H9 (cell line): ENCODE measurements at regions not wholly inside any gene's neighbourhood (a gene's known extent, or its start where the extent isn't known, plus 50 kb on each side); places are given as distances from the start of the nearest gene placed in this dataset.

Source experiments
- DNase-seq: peaks from one replicate; pipeline ENCODE4 v3.0.0-alpha.2; 2017
- H2AFZ ChIP-seq: one replicate; pipeline ENCODE4 v1.6.1; 2013; ENCODE audit warnings: mild to moderate bottlenecking, low read length, control low read depth, moderate library complexity
- H2AK5ac ChIP-seq: 2 replicates; pipeline ENCODE4 v1.6.1; 2013; ENCODE audit warnings: low read length, control low read depth, mixed read lengths; ENCODE audit not compliant: insufficient read length
- H2BK120ac ChIP-seq: one replicate; pipeline ENCODE4 v1.6.1; 2013; ENCODE audit warnings: low read depth, mild to moderate bottlenecking, low read length, control low read depth, inconsistent platforms; ENCODE audit not compliant: poor library complexity, severe bottlenecking
- H2BK12ac ChIP-seq: 2 replicates; pipeline ENCODE4 v1.6.1; 2013; ENCODE audit warnings: low read length, control low read depth, mixed read lengths, low read depth; ENCODE audit not compliant: insufficient read length
- H2BK15ac ChIP-seq: 2 replicates; pipeline ENCODE4 v1.6.1; 2013; ENCODE audit warnings: low read depth, low read length, control low read depth
- H2BK20ac ChIP-seq: one replicate; pipeline ENCODE4 v1.6.1; 2013; ENCODE audit warnings: low read depth, mild to moderate bottlenecking, low read length, control low read depth, inconsistent platforms; ENCODE audit not compliant: poor library complexity, severe bottlenecking
- H2BK5ac ChIP-seq: 2 replicates; pipeline ENCODE4 v1.6.1; 2013; ENCODE audit warnings: low read length, control low read depth, mixed read lengths; ENCODE audit not compliant: insufficient read length
- H3K14ac ChIP-seq: 2 replicates; pipeline ENCODE4 v1.6.1; 2013; ENCODE audit warnings: low read length, control low read depth; ENCODE audit not compliant: insufficient read depth
- H3K18ac ChIP-seq: 2 replicates; pipeline ENCODE4 v1.6.1; 2013; ENCODE audit warnings: low read depth, mild to moderate bottlenecking, mixed read lengths, low read length, control low read depth; ENCODE audit not compliant: insufficient read length
- H3K23ac ChIP-seq: 2 replicates; pipeline ENCODE4 v1.6.1; 2013; ENCODE audit warnings: low read length, control low read depth, mixed read lengths, low read depth; ENCODE audit not compliant: insufficient read length
- H3K23me2 ChIP-seq: 2 replicates; pipeline ENCODE4 v1.6.1; 2013; ENCODE audit warnings: low read depth, mild to moderate bottlenecking, mixed read lengths, low read length, control low read depth; ENCODE audit not compliant: insufficient read length, poor library complexity, severe bottlenecking
- H3K27ac ChIP-seq: 2 replicates; pipeline ENCODE4 v1.5.1; 2013; ENCODE audit warnings: low read length, control low read depth, mixed read lengths, low read depth; ENCODE audit not compliant: insufficient read length
- H3K27me3 ChIP-seq: 2 replicates; pipeline ENCODE4 v1.6.1; 2013; ENCODE audit warnings: low read length, control low read depth, inconsistent platforms; ENCODE audit not compliant: insufficient read depth
- H3K4ac ChIP-seq: 2 replicates; pipeline ENCODE4 v1.6.1; 2013; ENCODE audit warnings: low read depth, mild to moderate bottlenecking, control low read depth, inconsistent platforms, low read length, moderate library complexity
- H3K4me1 ChIP-seq: 2 replicates; pipeline ENCODE4 v1.6.1; 2013; ENCODE audit warnings: low read length, control low read depth, inconsistent platforms; ENCODE audit not compliant: insufficient read depth
- H3K4me2 ChIP-seq: 2 replicates; pipeline ENCODE4 v1.6.1; 2013; ENCODE audit warnings: low read length, control low read depth, mixed read lengths; ENCODE audit not compliant: insufficient read length, insufficient read depth
- H3K56ac ChIP-seq: 2 replicates; pipeline ENCODE4 v1.6.1; 2013; ENCODE audit warnings: low read depth, mild to moderate bottlenecking, mixed read lengths, low read length, control low read depth; ENCODE audit not compliant: insufficient read length
- H3K79me1 ChIP-seq: 2 replicates; pipeline ENCODE4 v1.6.1; 2013; ENCODE audit warnings: low read depth, mild to moderate bottlenecking, moderate library complexity, low read length, control low read depth, inconsistent platforms; ENCODE audit not compliant: insufficient read depth, poor library complexity, severe bottlenecking
- H3K79me2 ChIP-seq: 2 replicates; pipeline ENCODE4 v1.6.1; 2013; ENCODE audit warnings: low read length, control low read depth, inconsistent platforms; ENCODE audit not compliant: insufficient read depth
- H3K9ac ChIP-seq: 2 replicates; pipeline ENCODE4 v1.6.1; 2013; ENCODE audit warnings: low read length, control low read depth, mixed read lengths; ENCODE audit not compliant: insufficient read length; ENCODE audit errors: extremely low read depth
- H3K9me3 ChIP-seq: one replicate; pipeline ENCODE4 v1.6.1; 2013; ENCODE audit warnings: low read depth, low read length, inconsistent platforms; ENCODE audit not compliant: control insufficient read depth
- H3T11ph ChIP-seq: one replicate; pipeline ENCODE4 v1.6.1; 2013; ENCODE audit warnings: mild to moderate bottlenecking, low read length, control low read depth, inconsistent platforms
- H4K20me1 ChIP-seq: one replicate; pipeline ENCODE4 v1.6.1; 2013; ENCODE audit not compliant: control insufficient read depth, insufficient read length, insufficient read depth
- H4K5ac ChIP-seq: 2 replicates; pipeline ENCODE4 v1.6.1; 2013; ENCODE audit warnings: low read depth, mild to moderate bottlenecking, mixed read lengths, low read length, control low read depth; ENCODE audit not compliant: insufficient read length
- H4K8ac ChIP-seq: replicated peaks from 2 replicates; pipeline ENCODE4 v1.6.1; 2013; ENCODE audit warnings: low read length, control low read depth, mixed read lengths, low read depth; ENCODE audit not compliant: insufficient read length
- H4K91ac ChIP-seq: 2 replicates; pipeline ENCODE4 v1.6.1; 2013; ENCODE audit warnings: low read depth, mild to moderate bottlenecking, moderate library complexity, mixed read lengths, low read length, control low read depth; ENCODE audit not compliant: insufficient read length
- H3K27ac Mint-ChIP-seq, 3 experiments: 2 replicates in 2 of 3; 3 replicates in 1 of 3; pipeline ENCODE4 v1.8.0; 2020 to 2021; ENCODE audit warnings: mixed read lengths in 3 of 3, mild to moderate bottlenecking in 1 of 3, moderate library complexity in 1 of 3
- H3K27me3 Mint-ChIP-seq: 2 replicates; pipeline ENCODE4 v1.8.0; 2021; ENCODE audit warnings: low read depth, mild to moderate bottlenecking, moderate library complexity, mixed read lengths
- H3K36me3 Mint-ChIP-seq, 3 experiments: 2 replicates in 2 of 3; 3 replicates in 1 of 3; pipeline ENCODE4 v1.8.0; 2020 to 2021; ENCODE audit warnings: low read depth in 3 of 3, mixed read lengths in 3 of 3; ENCODE audit not compliant: insufficient read depth in 1 of 3
- H3K4me1 Mint-ChIP-seq, 2 experiments: 2 replicates each; pipeline ENCODE4 v1.8.0; 2020; ENCODE audit warnings: mixed read lengths in 2 of 2
- H3K4me3 Mint-ChIP-seq, 2 experiments: 2 replicates in 1 of 2; 3 replicates in 1 of 2; pipeline ENCODE4 v1.8.0; 2020 to 2021; ENCODE audit warnings: mild to moderate bottlenecking in 2 of 2, mixed read lengths in 2 of 2, moderate library complexity in 1 of 2
- H3K9me3 Mint-ChIP-seq, 2 experiments: 2 replicates in 1 of 2; 3 replicates in 1 of 2; pipeline ENCODE4 v1.8.0; 2020; ENCODE audit warnings: mild to moderate bottlenecking in 2 of 2, mixed read lengths in 2 of 2, moderate library complexity in 1 of 2
- CTCF ChIP-seq: fragments of 200-600 bp; sonication (generic); conservative IDR thresholded peaks from 3 replicates; pipeline ENCODE4 v1.8.0; 2021; ENCODE audit warnings: antibody characterized with exemption, mild to moderate bottlenecking
- WGBS: extraction: QIAGEN DNeasy Blood & Tissue Kit; methylation state at CpG from one replicate; pipeline ENCODE4 v1.1.7; 2013; ENCODE audit warnings: missing lambda C conversion rate, low lambda C conversion rate, mixed read lengths; ENCODE audit not compliant: insufficient read length; ENCODE audit errors: extremely low coverage; 5-methylcytosine and 5-hydroxymethylcytosine counted together

GRCh38 chr19:32165141-32165540 is 180.3 kb upstream of the ZNF507 start:
- no CpG with 5 or more reads among the region's 11 CpGs for WGBS
- Mint-ChIP-seq H3K36me3 (no peaks in the 10 kb centered on the region), H3K9me3 (no peaks in the 10 kb centered on the region), H3K27me3 (no peaks in the 10 kb centered on the region; the same call in none of the 2 replicates), H3K27ac (peak overlapping the region in 1 of 3 experiments; percentile 41; a peak in 1 of 7 replicates), H3K4me1 (no peaks in the 10 kb centered on the region), H3K4me3 (no peak overlapping the region)
- TF ChIP-seq CTCF = no peak
- Histone ChIP-seq H3K27me3 (no peaks in the 10 kb centered on the region), H2BK20ac (no peak overlapping the region), H2BK120ac (no peak overlapping the region), H3K4ac (no peak overlapping the region), H3T11ph (no peak overlapping the region), H4K20me1 (no peaks in the 10 kb centered on the region), H3K4me2 (no peak overlapping the region), H3K9me3 (no peaks in the 10 kb centered on the region), H2BK12ac (no peak overlapping the region), H2BK15ac (no peak overlapping the region), H4K8ac (no peak overlapping the region), H3K27ac (no peak overlapping the region), H3K9ac (no peak overlapping the region), H3K23me2 (no peaks in the 10 kb centered on the region), H3K23ac (no peak overlapping the region), H2AFZ (no peak overlapping the region), H3K79me2 (no peaks in the 10 kb centered on the region), H3K18ac (no peak overlapping the region), H3K14ac (no peak overlapping the region), H3K56ac (no peak overlapping the region), H2AK5ac (no peak overlapping the region), H3K4me1 (no peaks in the 10 kb centered on the region), H4K91ac (no peak overlapping the region), H4K5ac (no peak overlapping the region), H2BK5ac (no peak overlapping the region), H3K79me1 (no peaks in the 10 kb centered on the region)
- no peak for DNase-seq
